ENCODE measurements at regions not wholly inside any gene's neighbourhood (a gene's known extent, or its start where the extent isn't known, plus 50 kb on each side); places are given as distances from the start of the nearest gene placed in this dataset.

GRCh38 chr12:111228916-111229666 lies 139.8 kb downstream of the PHETA1 start:
- no peak for TF ChIP-seq EZH2phosphoT487 (IDR thresholded peaks at IDR 0.05; ENCODE audit: borderline replicate concordance, low read length)
- TF ChIP-seq CTCF (IDR thresholded peaks at IDR 0.05; ENCODE audit: low read depth, low read length, poor library complexity, severe bottlenecking), result no peak
